DMS 273 (cell line): ENCODE measurements at regions not wholly inside any gene's neighbourhood (a gene's known extent, or its start where the extent isn't known, plus 50 kb on each side); places are given as distances from the start of the nearest gene placed in this dataset.

Source experiments
- DNase-seq: peaks from one replicate; lab custom pipeline; 2025; ENCODE audit not compliant: unreplicated experiment; lab: John Stamatoyannopoulos, UW

GRCh38 chr11:112457532-112457931 lies 196.9 kb upstream of the PLET1 start:
- no peak for DNase-seq

GRCh38 chr11:112459001-112459400 lies 198.3 kb upstream of the PLET1 start:
- DNase-seq = no peak

- no peak for DNase-seq
Measured at GRCh38 chr11:112460141-112460540, 199.5 kb upstream of the PLET1 start.

- no peak for DNase-seq
Measured at GRCh38 chr11:112464949-112465348, 204.3 kb upstream of the PLET1 start.

- DNase-seq = no peak
Measured at GRCh38 chr11:112465433-112466024, 204.9 kb upstream of the PLET1 start.

- peak; percentile 1 for DNase-seq
Measured at GRCh38 chr11:112467721-112468120, 207.1 kb upstream of the PLET1 start.

- no peak for DNase-seq
Measured at GRCh38 chr11:112469376-112469775, 208.7 kb upstream of the PLET1 start.

- DNase-seq = no peak
Measured at GRCh38 chr11:112470355-112470754, 209.7 kb upstream of the PLET1 start.

- DNase-seq = no peak
Measured at GRCh38 chr11:112471731-112472130, 211.1 kb upstream of the PLET1 start.

GRCh38 chr11:112477152-112477551 lies 216.5 kb upstream of the PLET1 start:
- DNase-seq = no peak

- no peak for DNase-seq
Measured at GRCh38 chr11:112477581-112478317, 217.1 kb upstream of the PLET1 start.

- no peak for DNase-seq
Measured at GRCh38 chr11:112478806-112479205, 218.1 kb upstream of the PLET1 start.

GRCh38 chr11:112481431-112481830 lies 220.8 kb upstream of the PLET1 start:
- no peak for DNase-seq

GRCh38 chr11:112481893-112482292 lies 221.2 kb upstream of the PLET1 start:
- peak; percentile 31 for DNase-seq

- DNase-seq = peak; percentile 1
Measured at GRCh38 chr11:112485280-112485679, 224.6 kb upstream of the PLET1 start.

- DNase-seq = no peak
Measured at GRCh38 chr11:112497826-112498225, 237.2 kb upstream of the PLET1 start.

GRCh38 chr11:112498701-112499100 lies 238.0 kb upstream of the PLET1 start:
- DNase-seq = no peak

- no peak for DNase-seq
Measured at GRCh38 chr11:112499153-112499880, 238.7 kb upstream of the PLET1 start.

- no peak for DNase-seq
Measured at GRCh38 chr11:112499881-112500204, 239.2 kb upstream of the PLET1 start.

GRCh38 chr11:112503410-112503809 lies 242.8 kb upstream of the PLET1 start:
- no peak for DNase-seq

GRCh38 chr11:112504056-112504455 lies 243.4 kb upstream of the PLET1 start:
- DNase-seq = no peak

GRCh38 chr11:112506852-112507251 lies 246.2 kb upstream of the PLET1 start:
- no peak for DNase-seq
